Fibroblast of mammary gland (primary cell): ENCODE measurements at regions not wholly inside any gene's neighbourhood (a gene's known extent, or its start where the extent isn't known, plus 50 kb on each side); places are given as distances from the start of the nearest gene placed in this dataset.
A peak's percentile ranks its signal among the peaks of the same experiment; 100 is the strongest.

Experiments used
- DNase-seq: peaks from one replicate; pipeline ENCODE4 v3.0.0-alpha.2; 2010; ENCODE audit warnings: low read depth
- H3K4me3 ChIP-seq: 2 replicates; pipeline ENCODE4 v1.5.1; 2011; ENCODE audit warnings: low read depth, mild to moderate bottlenecking, low read length, moderate library complexity; ENCODE audit not compliant: control insufficient read depth
- CTCF ChIP-seq: conservative IDR thresholded peaks from 2 replicates; pipeline ENCODE4 v1.5.1; 2011; ENCODE audit warnings: low read depth, low read length, inconsistent platforms; ENCODE audit not compliant: control insufficient read depth, insufficient read depth

- no peak overlapping the region for H3K4me3 ChIP-seq
- no peak for TF ChIP-seq CTCF
- DNase-seq, result no peak
These were observed 261.9 kb upstream of the CITED2 start for GRCh38 chr6:139636391-139636790.

DNA sequence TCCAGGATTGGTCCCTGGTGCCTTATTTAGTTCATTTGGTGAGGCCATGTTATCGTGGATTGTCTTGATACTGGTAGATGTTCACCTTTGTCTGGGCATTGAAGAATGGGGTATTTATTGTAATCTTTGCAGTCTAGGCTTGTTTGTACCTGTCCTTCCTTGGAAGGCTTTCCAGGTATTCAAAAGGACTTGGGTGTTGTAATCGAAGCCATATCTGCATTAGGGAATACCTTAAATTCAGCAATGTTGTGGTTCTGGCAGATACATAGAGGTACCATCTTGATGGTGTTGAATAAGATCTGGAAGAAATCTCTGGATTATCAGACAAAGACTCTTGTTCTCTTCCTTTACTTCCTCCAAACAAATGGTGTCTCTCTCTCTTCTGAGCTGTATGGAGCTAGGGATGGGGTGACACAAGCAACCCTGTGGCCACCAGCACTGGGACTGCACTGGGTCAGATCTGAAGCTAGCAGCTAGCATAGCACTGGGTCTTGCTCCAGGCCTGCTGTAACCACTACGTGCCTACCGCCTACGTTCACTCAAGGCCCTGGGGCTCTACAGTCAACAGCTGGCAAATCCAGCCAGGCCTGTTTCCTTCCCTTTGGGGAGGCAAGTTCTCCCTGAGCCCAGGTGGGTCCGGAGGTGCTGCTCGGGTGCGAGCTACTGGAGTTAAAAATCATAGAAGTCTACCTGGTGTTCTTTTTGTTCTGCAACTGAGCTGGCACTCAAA is 261.1 kb upstream of the CITED2 start:
- no peak for TF ChIP-seq CTCF
- DNase-seq, result no peak
- H3K4me3 ChIP-seq, result no peak overlapping the region

DNA sequence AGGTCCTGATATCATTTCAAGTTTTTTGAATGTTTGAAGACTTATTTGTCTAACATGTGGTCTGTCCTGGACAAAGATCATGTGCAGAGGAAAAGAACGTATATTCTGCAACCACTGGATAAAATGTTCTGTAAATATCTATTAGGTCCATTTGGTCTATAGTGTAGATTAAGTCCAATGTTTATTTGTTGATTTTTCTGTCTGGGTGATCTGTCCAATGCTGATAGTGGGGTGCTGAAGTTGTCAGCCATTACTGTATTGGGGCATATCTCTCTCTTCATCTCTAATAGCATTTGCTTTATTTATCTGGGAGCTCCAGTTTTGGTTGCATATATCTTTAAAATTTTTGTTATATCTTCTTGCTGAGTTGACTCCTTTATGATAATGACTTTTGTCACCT is 258.4 kb upstream of the CITED2 start:
- no peak for TF ChIP-seq CTCF
- no peak for DNase-seq
- H3K4me3 ChIP-seq, result no peak overlapping the region

GRCh38 chr6:139628270-139628669 is 253.8 kb upstream of the CITED2 start:
- no peak overlapping the region for H3K4me3 ChIP-seq
- DNase-seq, result no peak
- TF ChIP-seq CTCF, result no peak

DNA sequence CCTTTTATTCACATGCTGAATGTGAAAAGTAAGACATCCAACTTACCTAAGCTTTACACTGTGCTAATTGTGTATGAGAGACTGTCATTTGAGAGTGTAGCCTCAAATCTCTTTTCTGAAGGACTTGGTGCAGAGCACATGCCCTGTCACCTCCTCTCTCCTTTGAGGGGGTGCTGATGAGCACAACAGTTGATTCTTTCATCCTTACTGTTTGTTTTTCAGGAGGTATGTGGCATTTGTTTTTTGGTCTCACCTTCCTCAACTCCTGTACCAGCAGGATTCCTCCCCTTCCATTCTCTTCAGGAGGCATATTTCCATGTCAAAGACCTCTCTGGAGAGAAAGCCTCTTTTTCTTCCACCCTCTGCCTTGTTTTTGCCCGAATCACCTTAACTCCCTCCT is 252.6 kb upstream of the CITED2 start:
- DNase-seq, result no peak
- H3K4me3 ChIP-seq, result no peak overlapping the region
- no peak for TF ChIP-seq CTCF

- TF ChIP-seq CTCF, result no peak
- H3K4me3 ChIP-seq, result no peak overlapping the region
- peak; percentile 12 for DNase-seq
These were observed 251.8 kb upstream of the CITED2 start for GRCh38 chr6:139625998-139626975.
